Colon (tissue), 2 donors: ENCODE measurements at regions not wholly inside any gene's neighbourhood (a gene's known extent, or its start where the extent isn't known, plus 50 kb on each side); places are given as distances from the start of the nearest gene placed in this dataset.

Source experiments
- FAIRE-seq: peaks from 2 replicates; lab custom pipeline; 2012; peaks lifted over from hg19 to GRCh38; lab: Jason Lieb, UNC
- donor health status: control.
- donor health status: control.

GRCh38 chr2:76455910-76456309 lies 745.2 kb upstream of the GCFC2 start:
- no peak for FAIRE-seq

GRCh38 chr2:76450024-76450475 lies 739.3 kb upstream of the GCFC2 start:
- no peak for FAIRE-seq

GRCh38 chr2:76448956-76449355 lies 738.2 kb upstream of the GCFC2 start:
- no peak for FAIRE-seq

- no peak for FAIRE-seq
Measured at GRCh38 chr2:76447294-76447693, 736.6 kb upstream of the GCFC2 start.

- no peak for FAIRE-seq
Measured at GRCh38 chr2:76446872-76447271, 736.2 kb upstream of the GCFC2 start.

GRCh38 chr2:76445880-76446279 lies 735.2 kb upstream of the GCFC2 start:
- no peak for FAIRE-seq

- no peak for FAIRE-seq
Measured at GRCh38 chr2:76444732-76445131, 734.0 kb upstream of the GCFC2 start.

- FAIRE-seq = no peak
Measured at GRCh38 chr2:76437564-76437963, 726.8 kb upstream of the GCFC2 start.

GRCh38 chr2:76429374-76429773 lies 718.7 kb upstream of the GCFC2 start:
- FAIRE-seq = no peak

GRCh38 chr2:76427452-76427851 lies 716.7 kb upstream of the GCFC2 start:
- FAIRE-seq = no peak

- FAIRE-seq = no peak
Measured at GRCh38 chr2:76415821-76416220, 705.1 kb upstream of the GCFC2 start.

GRCh38 chr2:76413436-76413835 lies 702.7 kb upstream of the GCFC2 start:
- FAIRE-seq = no peak

- no peak for FAIRE-seq
Measured at GRCh38 chr2:76406134-76406855, 695.6 kb upstream of the GCFC2 start.

GRCh38 chr2:76393356-76393755 lies 682.6 kb upstream of the GCFC2 start:
- FAIRE-seq = no peak

- no peak for FAIRE-seq
Measured at GRCh38 chr2:76391678-76392077, 681.0 kb upstream of the GCFC2 start.

- no peak for FAIRE-seq
Measured at GRCh38 chr2:76387294-76387693, 676.6 kb upstream of the GCFC2 start.

GRCh38 chr2:76385943-76386342 lies 675.2 kb upstream of the GCFC2 start:
- no peak for FAIRE-seq

- FAIRE-seq = no peak
Measured at GRCh38 chr2:76381624-76382023, 670.9 kb upstream of the GCFC2 start.

GRCh38 chr2:76378140-76378539 lies 667.4 kb upstream of the GCFC2 start:
- FAIRE-seq = no peak

GRCh38 chr2:76341439-76341838 lies 630.7 kb upstream of the GCFC2 start:
- FAIRE-seq = no peak

GRCh38 chr2:76332871-76333270 lies 622.2 kb upstream of the GCFC2 start:
- FAIRE-seq = no peak

GRCh38 chr2:76330865-76331264 lies 620.1 kb upstream of the GCFC2 start:
- no peak for FAIRE-seq

GRCh38 chr2:76326636-76327035 lies 615.9 kb upstream of the GCFC2 start:
- FAIRE-seq = no peak

GRCh38 chr2:76323381-76323780 lies 612.7 kb upstream of the GCFC2 start:
- FAIRE-seq = no peak
